ENCODE measurements at regions not wholly inside any gene's neighbourhood (a gene's known extent, or its start where the extent isn't known, plus 50 kb on each side); places are given as distances from the start of the nearest gene placed in this dataset.

- Histone ChIP-seq H3K9me3 (ENCODE audit: insufficient read depth, low read depth, low read length) (no peaks in the 10 kb centered on the region), H3K36me3 (ENCODE audit: insufficient read depth, low read length) (no peaks in the 10 kb centered on the region), H3K4me3 (ENCODE audit: low read length, poor library complexity, severe bottlenecking) (no peak overlapping the region), H3K4me1 (ENCODE audit: insufficient read depth, low read length, poor library complexity, severe bottlenecking) (no peaks in the 10 kb centered on the region), H3K79me2 (ENCODE audit: insufficient read depth, low read length) (no peaks in the 10 kb centered on the region), H3K27me3 (ENCODE audit: insufficient read depth, low read length, poor library complexity, severe bottlenecking) (no peaks in the 10 kb centered on the region), H3K4me2 (ENCODE audit: low read depth, low read length, poor library complexity, severe bottlenecking) (no peak overlapping the region), H2AFZ (ENCODE audit: low read length) (no peak overlapping the region), H3F3A (ENCODE audit: low read depth) (no peaks in the 10 kb centered on the region), H4K20me1 (ENCODE audit: insufficient read depth, low read length, poor library complexity, severe bottlenecking) (no peaks in the 10 kb centered on the region), H3K9me2 (replicated peaks; ENCODE audit: low read depth, low read length) (no peaks in the 10 kb centered on the region), H3K9ac (ENCODE audit: low read depth, low read length, poor library complexity, severe bottlenecking) (no peak overlapping the region)
- TF ChIP-seq EZH2phosphoT487 (IDR thresholded peaks at IDR 0.05; ENCODE audit: borderline replicate concordance) (no peak), CTCF (conservative IDR thresholded peaks at IDR 0.05; ENCODE audit: low read length) (no peak)
These were observed 127.9 kb upstream of the SLC45A1 start for GRCh38 chr1:8189931-8190483.

- TF ChIP-seq CTCF (conservative IDR thresholded peaks at IDR 0.05; ENCODE audit: low read length) (no peak), EZH2phosphoT487 (IDR thresholded peaks at IDR 0.05; ENCODE audit: borderline replicate concordance) (no peak)
- no peaks in the 10 kb centered on the region for H3K9me3 ChIP-seq (ENCODE audit: insufficient read depth, low read depth, low read length)
- H3K9me2 ChIP-seq (replicated peaks; ENCODE audit: low read depth, low read length), result no peaks in the 10 kb centered on the region
- no peaks in the 10 kb centered on the region for H3F3A ChIP-seq (ENCODE audit: low read depth)
- no peaks in the 10 kb centered on the region for H3K27me3 ChIP-seq (ENCODE audit: insufficient read depth, low read length, poor library complexity, severe bottlenecking)
- H3K79me2 ChIP-seq (ENCODE audit: insufficient read depth, low read length), result no peaks in the 10 kb centered on the region
- H3K36me3 ChIP-seq (ENCODE audit: insufficient read depth, low read length), result no peaks in the 10 kb centered on the region
- no peaks in the 10 kb centered on the region for H4K20me1 ChIP-seq (ENCODE audit: insufficient read depth, low read length, poor library complexity, severe bottlenecking)
- no peak overlapping the region for H3K9ac ChIP-seq (ENCODE audit: low read depth, low read length, poor library complexity, severe bottlenecking)
- H3K4me1 ChIP-seq (ENCODE audit: insufficient read depth, low read length, poor library complexity, severe bottlenecking), result no peaks in the 10 kb centered on the region
- H3K4me3 ChIP-seq (ENCODE audit: low read length, poor library complexity, severe bottlenecking), result no peak overlapping the region
- H2AFZ ChIP-seq (ENCODE audit: low read length), result no peak overlapping the region
- H3K4me2 ChIP-seq (ENCODE audit: low read depth, low read length, poor library complexity, severe bottlenecking), result no peak overlapping the region
These were observed 132.5 kb upstream of the SLC45A1 start for GRCh38 chr1:8185400-8185799.

GRCh38 chr1:8184301-8184700, 133.6 kb upstream of the SLC45A1 start:
- H2AFZ ChIP-seq (ENCODE audit: low read length), result no peak overlapping the region
- H3K27me3 ChIP-seq (ENCODE audit: insufficient read depth, low read length, poor library complexity, severe bottlenecking), result no peaks in the 10 kb centered on the region
- no peaks in the 10 kb centered on the region for H3K36me3 ChIP-seq (ENCODE audit: insufficient read depth, low read length)
- no peaks in the 10 kb centered on the region for H3K9me2 ChIP-seq (replicated peaks; ENCODE audit: low read depth, low read length)
- no peaks in the 10 kb centered on the region; the same call in 1 of the 2 replicates for H3K9me3 ChIP-seq (ENCODE audit: insufficient read depth, low read depth, low read length)
- H3K4me3 ChIP-seq (ENCODE audit: low read length, poor library complexity, severe bottlenecking), result no peak overlapping the region
- no peak overlapping the region for H3K9ac ChIP-seq (ENCODE audit: low read depth, low read length, poor library complexity, severe bottlenecking)
- H3F3A ChIP-seq (ENCODE audit: low read depth), result no peaks in the 10 kb centered on the region
- no peaks in the 10 kb centered on the region for H3K79me2 ChIP-seq (ENCODE audit: insufficient read depth, low read length)
- no peak overlapping the region for H3K4me2 ChIP-seq (ENCODE audit: low read depth, low read length, poor library complexity, severe bottlenecking)
- no peaks in the 10 kb centered on the region for H4K20me1 ChIP-seq (ENCODE audit: insufficient read depth, low read length, poor library complexity, severe bottlenecking)
- TF ChIP-seq EZH2phosphoT487 (IDR thresholded peaks at IDR 0.05; ENCODE audit: borderline replicate concordance), result no peak
- no peak for TF ChIP-seq CTCF (conservative IDR thresholded peaks at IDR 0.05; ENCODE audit: low read length)
- no peaks in the 10 kb centered on the region for H3K4me1 ChIP-seq (ENCODE audit: insufficient read depth, low read length, poor library complexity, severe bottlenecking)

Data from Loucy (cell line).